Endothelial cell (in vitro differentiated cells): ENCODE measurements at regions not wholly inside any gene's neighbourhood (a gene's known extent, or its start where the extent isn't known, plus 50 kb on each side); places are given as distances from the start of the nearest gene placed in this dataset.

Experiments
- DNase-seq: peaks from one replicate; pipeline ENCODE4 v3.0.0; 2021; ENCODE audit warnings: low spot score
- H3K27ac Mint-ChIP-seq: one replicate; pipeline ENCODE4 v1.8.0; 2021; ENCODE audit warnings: mixed read lengths, inconsistent platforms; ENCODE audit not compliant: unreplicated experiment
- H3K27me3 Mint-ChIP-seq: one replicate; pipeline ENCODE4 v1.8.0; 2021; ENCODE audit warnings: mild to moderate bottlenecking, moderate library complexity, mixed read lengths, inconsistent platforms; ENCODE audit not compliant: unreplicated experiment
- H3K36me3 Mint-ChIP-seq: one replicate; pipeline ENCODE4 v1.8.0; 2021; ENCODE audit warnings: mild to moderate bottlenecking, low read depth, mixed read lengths, inconsistent platforms; ENCODE audit not compliant: unreplicated experiment
- H3K4me1 Mint-ChIP-seq: one replicate; pipeline ENCODE4 v1.8.0; 2021; ENCODE audit warnings: mild to moderate bottlenecking, mixed read lengths, inconsistent platforms; ENCODE audit not compliant: unreplicated experiment
- H3K4me3 Mint-ChIP-seq: one replicate; pipeline ENCODE4 v1.8.0; 2021; ENCODE audit warnings: mild to moderate bottlenecking, mixed read lengths, inconsistent platforms; ENCODE audit not compliant: unreplicated experiment
- H3K9me3 Mint-ChIP-seq: one replicate; pipeline ENCODE4 v1.8.0; 2021; ENCODE audit warnings: mixed read lengths, inconsistent platforms; ENCODE audit not compliant: unreplicated experiment
- CTCF ChIP-seq: fragments of 200-600 bp; sonication (generic); IDR thresholded peaks from one replicate; pipeline ENCODE4 v1.5.0; 2021; ENCODE audit warnings: antibody characterized with exemption; ENCODE audit not compliant: unreplicated experiment

GRCh38 chr9:120018037-120018436 lies 561.9 kb downstream of the CDK5RAP2 start:
- H3K27ac Mint-ChIP-seq, result no peak overlapping the region
- no peak for TF ChIP-seq CTCF
- DNase-seq, result no peak
- H3K27me3 Mint-ChIP-seq, result peaks cover 1% of the 10 kb centered on the region
- no peaks in the 10 kb centered on the region for H3K9me3 Mint-ChIP-seq
- no peaks in the 10 kb centered on the region for H3K36me3 Mint-ChIP-seq
- H3K4me3 Mint-ChIP-seq, result no peak overlapping the region
- no peaks in the 10 kb centered on the region for H3K4me1 Mint-ChIP-seq

GRCh38 chr9:120016231-120016630 lies 563.7 kb downstream of the CDK5RAP2 start:
- Mint-ChIP-seq H3K9me3 (no peaks in the 10 kb centered on the region), H3K27ac (no peak overlapping the region), H3K27me3 (peaks cover 1% of the 10 kb centered on the region), H3K4me3 (no peak overlapping the region), H3K36me3 (no peaks in the 10 kb centered on the region), H3K4me1 (no peaks in the 10 kb centered on the region)
- TF ChIP-seq CTCF, result no peak
- DNase-seq, result no peak

GRCh38 chr9:120014796-120015195 lies 565.2 kb downstream of the CDK5RAP2 start:
- peaks cover 1% of the 10 kb centered on the region for H3K27me3 Mint-ChIP-seq

GRCh38 chr9:120009856-120010255 lies 570.1 kb downstream of the CDK5RAP2 start:
- Mint-ChIP-seq H3K36me3 (no peaks in the 10 kb centered on the region), H3K9me3 (no peaks in the 10 kb centered on the region), H3K27me3 (no peaks in the 10 kb centered on the region), H3K27ac (no peak overlapping the region), H3K4me3 (no peak overlapping the region), H3K4me1 (no peaks in the 10 kb centered on the region)
- no peak for DNase-seq
- TF ChIP-seq CTCF, result no peak

More at GRCh38 chr9:120014796-120015195, 565.2 kb downstream of the CDK5RAP2 start:
- no peaks in the 10 kb centered on the region for H3K9me3 Mint-ChIP-seq
- H3K4me1 Mint-ChIP-seq, result no peaks in the 10 kb centered on the region
- no peak for DNase-seq
- no peak for TF ChIP-seq CTCF
- H3K4me3 Mint-ChIP-seq, result no peak overlapping the region
- no peak overlapping the region for H3K27ac Mint-ChIP-seq
- H3K36me3 Mint-ChIP-seq, result no peaks in the 10 kb centered on the region

GRCh38 chr9:120001536-120001935 lies 578.4 kb downstream of the CDK5RAP2 start:
- H3K9me3 Mint-ChIP-seq, result no peaks in the 10 kb centered on the region
- H3K27me3 Mint-ChIP-seq, result no peaks in the 10 kb centered on the region
- no peak overlapping the region for H3K27ac Mint-ChIP-seq
- no peak for TF ChIP-seq CTCF
- no peak for DNase-seq
- H3K4me3 Mint-ChIP-seq, result no peak overlapping the region
- no peaks in the 10 kb centered on the region for H3K4me1 Mint-ChIP-seq
- no peaks in the 10 kb centered on the region for H3K36me3 Mint-ChIP-seq
